Astrocyte of the cerebellum (primary cell): ENCODE measurements at regions not wholly inside any gene's neighbourhood (a gene's known extent, or its start where the extent isn't known, plus 50 kb on each side); places are given as distances from the start of the nearest gene placed in this dataset.
"Not testable (repeated sequence)": the region's sequence is repeated elsewhere in the genome, so short reads cannot be mapped to it uniquely, and the experiment has no call there.

Source experiments
- DNase-seq: peaks from one replicate; pipeline ENCODE4 v3.0.0-alpha.2; 2011; ENCODE audit warnings: low read depth
- H3K4me3 ChIP-seq: 2 replicates; pipeline ENCODE4 v1.5.1; 2011; ENCODE audit warnings: mild to moderate bottlenecking, low read depth, low read length, moderate library complexity
- in situ Hi-C: cut with HindIII; loops from 2 replicates; pipeline ENCODE4 v1.10.0; 2017; ENCODE audit warnings: low sequenced_read_pairs
- TF ChIP-seq, protein P1 (sequence below): IDR thresholded peaks from 2 replicates; pipeline ENCODE4 v1.5.1; 2012; ENCODE audit warnings: low read length, low read depth, moderate library complexity, mild to moderate bottlenecking; ENCODE audit errors: missing control alignments

DNA sequence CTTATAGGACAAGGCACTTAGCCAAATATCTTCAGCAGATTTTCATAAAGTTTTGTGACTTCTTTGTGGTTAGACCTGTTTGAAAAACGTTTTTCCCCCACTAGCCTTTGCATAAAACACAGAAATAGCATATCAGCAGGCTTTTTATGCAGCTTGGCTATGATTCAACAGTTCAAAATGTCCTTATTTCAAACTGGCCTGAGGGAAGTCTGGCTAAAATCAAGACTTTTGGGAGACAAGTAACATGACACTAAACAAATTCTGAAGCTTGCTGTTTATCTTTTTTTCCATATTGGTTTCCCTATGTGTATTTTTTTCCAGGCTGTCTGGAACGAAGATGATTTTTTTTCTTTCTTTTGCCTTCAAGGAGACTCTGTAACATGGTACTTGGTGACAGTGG lies 95.1 kb upstream of the L3MBTL4 start:
- TF ChIP-seq, protein P1, sequence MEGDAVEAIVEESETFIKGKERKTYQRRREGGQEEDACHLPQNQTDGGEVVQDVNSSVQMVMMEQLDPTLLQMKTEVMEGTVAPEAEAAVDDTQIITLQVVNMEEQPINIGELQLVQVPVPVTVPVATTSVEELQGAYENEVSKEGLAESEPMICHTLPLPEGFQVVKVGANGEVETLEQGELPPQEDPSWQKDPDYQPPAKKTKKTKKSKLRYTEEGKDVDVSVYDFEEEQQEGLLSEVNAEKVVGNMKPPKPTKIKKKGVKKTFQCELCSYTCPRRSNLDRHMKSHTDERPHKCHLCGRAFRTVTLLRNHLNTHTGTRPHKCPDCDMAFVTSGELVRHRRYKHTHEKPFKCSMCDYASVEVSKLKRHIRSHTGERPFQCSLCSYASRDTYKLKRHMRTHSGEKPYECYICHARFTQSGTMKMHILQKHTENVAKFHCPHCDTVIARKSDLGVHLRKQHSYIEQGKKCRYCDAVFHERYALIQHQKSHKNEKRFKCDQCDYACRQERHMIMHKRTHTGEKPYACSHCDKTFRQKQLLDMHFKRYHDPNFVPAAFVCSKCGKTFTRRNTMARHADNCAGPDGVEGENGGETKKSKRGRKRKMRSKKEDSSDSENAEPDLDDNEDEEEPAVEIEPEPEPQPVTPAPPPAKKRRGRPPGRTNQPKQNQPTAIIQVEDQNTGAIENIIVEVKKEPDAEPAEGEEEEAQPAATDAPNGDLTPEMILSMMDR: no peak
- H3K4me3 ChIP-seq: no peak overlapping the region
- in situ Hi-C loops: no loop called here
- DNase-seq: no peak

DNA sequence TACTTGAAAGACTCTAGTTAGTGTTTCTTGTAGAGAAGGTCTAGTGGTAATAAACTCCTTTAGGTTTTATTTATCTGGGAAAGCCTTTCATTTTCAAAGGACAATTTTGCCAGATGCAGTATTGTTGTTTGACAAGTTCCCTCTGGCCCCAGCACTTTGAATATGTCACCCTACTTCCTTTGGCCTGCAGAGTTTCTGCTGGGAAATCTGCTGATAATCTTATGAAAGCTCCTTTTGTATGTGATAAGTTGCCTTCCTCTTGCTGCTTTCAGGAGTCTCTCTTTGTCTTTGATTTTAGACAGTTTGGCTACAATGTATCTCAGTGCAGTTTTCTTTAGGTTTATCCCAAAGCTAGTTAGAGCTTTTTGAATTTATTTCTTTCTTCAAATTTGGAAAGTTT lies 106.2 kb upstream of the L3MBTL4 start:
- TF ChIP-seq, protein P1: no peak

DNA sequence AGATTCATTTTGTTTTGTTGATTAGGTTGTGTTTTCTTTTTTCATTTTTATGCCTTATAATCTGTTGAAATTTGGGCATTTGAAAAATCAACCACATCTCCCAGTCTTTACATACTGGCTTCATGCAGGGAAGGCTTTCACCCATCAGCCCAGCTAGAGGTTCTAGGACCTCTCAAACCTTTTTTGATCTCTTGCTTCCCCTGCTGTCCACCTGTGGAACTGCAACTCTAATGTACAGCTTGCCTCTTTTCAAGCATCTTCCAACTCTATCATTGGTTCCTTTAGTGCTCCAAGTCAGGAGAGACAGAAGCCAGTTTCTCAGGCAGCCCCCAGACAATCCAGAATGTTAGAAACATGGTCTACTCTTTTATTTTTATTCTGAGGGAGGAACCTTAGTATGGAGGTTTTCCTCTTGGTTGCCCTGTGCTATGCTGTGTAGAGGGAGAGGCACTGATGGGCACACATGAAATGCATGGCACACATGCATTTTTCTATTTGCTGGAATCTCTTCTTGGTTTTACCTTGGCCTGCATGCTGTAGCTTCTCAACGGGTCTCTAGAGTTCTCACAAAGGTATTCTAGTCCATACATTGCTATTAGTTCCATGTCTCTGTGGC lies 107.2 kb upstream of the L3MBTL4 start:
- in situ Hi-C loops: no loop called here
- H3K4me3 ChIP-seq: no peak overlapping the region
- peak; percentile 13 for DNase-seq
- TF ChIP-seq, protein P1: peak; percentile 92

More for the DNA sequence above, 106.2 kb upstream of the L3MBTL4 start:
- in situ Hi-C loops: no loop called here
- no peak for DNase-seq
- H3K4me3 ChIP-seq: no peak overlapping the region

DNA sequence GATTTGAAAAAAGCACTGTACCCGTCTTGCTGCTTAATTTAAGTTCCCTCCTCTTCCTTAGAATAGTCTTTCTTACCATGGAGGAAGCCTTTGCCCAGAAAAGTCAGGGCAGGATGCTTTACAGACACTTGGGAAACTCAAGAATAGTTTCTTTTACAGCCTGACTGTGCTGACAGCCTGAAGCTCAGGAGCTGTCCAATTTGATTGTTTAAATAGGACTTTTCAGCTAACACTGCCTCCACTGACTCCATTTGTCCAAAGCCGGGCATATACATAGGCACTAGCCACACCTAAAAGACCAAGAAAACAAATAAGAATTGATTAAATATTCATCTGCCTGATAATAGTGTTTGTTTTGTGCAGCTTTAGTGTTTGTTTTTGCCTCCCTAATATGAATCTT lies 110.9 kb upstream of the L3MBTL4 start:
- no peak overlapping the region for H3K4me3 ChIP-seq
- DNase-seq: no peak
- TF ChIP-seq, protein P1: no peak
- in situ Hi-C loops: no loop called here

DNA sequence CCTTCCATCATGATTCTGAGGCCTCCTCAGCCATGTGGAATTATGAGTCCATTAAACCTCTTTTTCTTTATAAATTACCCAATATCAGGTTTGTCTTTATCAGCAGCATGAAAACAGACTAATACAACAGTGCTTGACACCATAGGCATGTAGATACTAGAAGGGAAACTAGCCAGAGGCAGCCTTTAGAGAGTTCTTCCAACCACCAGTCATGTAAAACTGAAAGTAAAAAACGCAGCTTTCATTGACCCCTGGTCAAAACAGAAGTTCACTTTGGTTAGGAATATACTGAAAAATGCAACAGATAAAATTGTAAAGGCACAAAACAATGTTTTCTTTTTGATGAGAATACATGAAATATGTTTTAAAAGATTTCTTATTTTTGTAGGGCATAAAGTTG lies 122.8 kb upstream of the L3MBTL4 start:
- TF ChIP-seq, protein P1: no peak
- no peak overlapping the region for H3K4me3 ChIP-seq
- in situ Hi-C loops: loop anchor here (5.0 kb wide), 1 partner anchor 340 kb away; no protein-coding TSS in a partner anchor
- no peak for DNase-seq

DNA sequence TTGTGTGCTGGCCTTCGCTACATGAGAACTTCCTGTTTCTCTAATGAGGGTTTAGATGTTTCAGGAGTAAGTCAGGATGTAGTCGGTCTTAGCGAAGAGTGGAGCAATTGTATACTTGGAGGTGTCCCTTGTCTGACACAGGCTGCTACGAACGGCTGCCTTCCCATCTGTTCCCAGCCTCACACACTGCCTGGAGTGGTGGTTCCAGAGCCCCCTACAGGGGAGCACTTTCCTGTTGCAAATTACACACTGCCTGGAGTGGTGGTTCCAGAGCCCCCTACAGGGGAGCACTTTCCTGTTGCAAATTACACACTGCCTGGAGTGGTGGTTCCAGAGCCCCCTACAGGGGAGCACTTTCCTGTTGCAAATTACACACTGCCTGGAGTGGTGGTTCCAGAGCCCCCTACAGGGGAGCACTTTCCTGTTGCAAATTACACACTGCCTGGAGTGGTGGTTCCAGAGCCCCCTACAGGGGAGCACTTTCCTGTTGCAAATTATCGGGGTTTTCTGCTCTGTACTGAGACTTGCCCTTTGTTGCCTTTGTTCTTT lies 126.5 kb upstream of the L3MBTL4 start:
- TF ChIP-seq, protein P1: peak; percentile 24
- DNase-seq, H3K4me3 ChIP-seq, in situ Hi-C loops: not testable (repeated sequence)
